ENCODE measurements at regions not wholly inside any gene's neighbourhood (a gene's known extent, or its start where the extent isn't known, plus 50 kb on each side); places are given as distances from the start of the nearest gene placed in this dataset.

DNA sequence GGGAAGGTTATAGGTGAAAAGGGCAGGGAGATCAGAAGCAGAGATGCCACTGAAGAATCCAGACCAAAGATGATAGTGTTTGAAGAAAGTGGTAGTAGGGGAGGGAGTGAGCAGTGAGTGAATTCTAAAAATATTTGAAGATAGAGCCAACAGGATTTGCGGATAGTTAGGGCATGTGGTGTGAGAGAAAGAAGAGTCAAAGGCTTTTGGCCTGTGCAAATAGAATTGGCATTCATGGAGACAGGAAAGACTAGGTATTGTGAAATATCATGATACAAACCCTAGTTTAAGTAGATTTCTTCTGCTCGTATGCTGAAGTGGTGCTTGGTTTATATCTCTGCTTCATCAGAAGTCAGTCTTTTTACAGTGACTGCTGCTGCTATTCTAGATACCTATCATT lies 224.2 kb upstream of the CFAP20DC start:
- Histone ChIP-seq H3K9me2 (replicated peaks; ENCODE audit: insufficient read depth, low read length) (no peaks in the 10 kb centered on the region), H3K4me1 (ENCODE audit: low read length) (no peaks in the 10 kb centered on the region), H3K4me2 (ENCODE audit: low read depth, low read length) (no peak overlapping the region), H3K27ac (ENCODE audit: low read length) (no peak overlapping the region), H3K27me3 (replicated peaks; ENCODE audit: insufficient read depth, low read length) (no peaks in the 10 kb centered on the region), H3K9me3 (replicated peaks; ENCODE audit: insufficient read depth, low read length) (no peaks in the 10 kb centered on the region), H3F3A (ENCODE audit: insufficient read depth, low read length) (no peaks in the 10 kb centered on the region), H3K36me3 (replicated peaks; ENCODE audit: insufficient read depth, low read length) (no peaks in the 10 kb centered on the region), H2AFZ (ENCODE audit: low read length) (no peak overlapping the region), H3K4me3 (ENCODE audit: low read length) (no peak overlapping the region), H3K79me2 (ENCODE audit: low read length) (no peaks in the 10 kb centered on the region), H4K20me1 (ENCODE audit: insufficient read depth, low read length) (no peaks in the 10 kb centered on the region), H3K9ac (ENCODE audit: low read length) (no peak overlapping the region)
- DNase-seq: no peak
- TF ChIP-seq EZH2 (optimal IDR thresholded peaks at IDR 0.05; ENCODE audit: low read depth, low read length): no peak
- TF ChIP-seq, protein P1, sequence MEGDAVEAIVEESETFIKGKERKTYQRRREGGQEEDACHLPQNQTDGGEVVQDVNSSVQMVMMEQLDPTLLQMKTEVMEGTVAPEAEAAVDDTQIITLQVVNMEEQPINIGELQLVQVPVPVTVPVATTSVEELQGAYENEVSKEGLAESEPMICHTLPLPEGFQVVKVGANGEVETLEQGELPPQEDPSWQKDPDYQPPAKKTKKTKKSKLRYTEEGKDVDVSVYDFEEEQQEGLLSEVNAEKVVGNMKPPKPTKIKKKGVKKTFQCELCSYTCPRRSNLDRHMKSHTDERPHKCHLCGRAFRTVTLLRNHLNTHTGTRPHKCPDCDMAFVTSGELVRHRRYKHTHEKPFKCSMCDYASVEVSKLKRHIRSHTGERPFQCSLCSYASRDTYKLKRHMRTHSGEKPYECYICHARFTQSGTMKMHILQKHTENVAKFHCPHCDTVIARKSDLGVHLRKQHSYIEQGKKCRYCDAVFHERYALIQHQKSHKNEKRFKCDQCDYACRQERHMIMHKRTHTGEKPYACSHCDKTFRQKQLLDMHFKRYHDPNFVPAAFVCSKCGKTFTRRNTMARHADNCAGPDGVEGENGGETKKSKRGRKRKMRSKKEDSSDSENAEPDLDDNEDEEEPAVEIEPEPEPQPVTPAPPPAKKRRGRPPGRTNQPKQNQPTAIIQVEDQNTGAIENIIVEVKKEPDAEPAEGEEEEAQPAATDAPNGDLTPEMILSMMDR (IDR thresholded peaks at IDR 0.05; ENCODE audit: low read length): no peak
- TF ChIP-seq EZH2phosphoT487 (IDR thresholded peaks at IDR 0.05; ENCODE audit: low read length): no peak

DNA sequence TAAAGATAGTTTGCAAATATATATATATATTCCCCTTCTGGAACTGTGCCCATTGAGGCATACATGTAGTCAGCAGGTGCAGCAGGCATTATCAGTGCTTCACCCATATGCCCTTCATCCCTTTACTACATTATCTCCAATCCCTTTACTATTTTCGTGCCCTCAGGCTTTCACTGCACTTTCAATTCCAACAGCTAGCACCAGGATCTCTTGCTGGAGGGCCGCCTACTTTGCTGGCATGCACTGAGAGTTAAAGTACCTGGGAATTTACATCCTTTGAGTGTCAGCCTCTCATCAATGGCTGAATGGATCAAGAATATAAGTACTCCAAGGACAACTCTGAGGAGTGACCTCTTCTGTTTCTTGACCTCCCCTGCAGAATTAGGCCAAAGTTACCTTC lies 222.1 kb upstream of the CFAP20DC start:
- TF ChIP-seq EZH2 (optimal IDR thresholded peaks at IDR 0.05; ENCODE audit: low read depth, low read length): no peak
- no peak for TF ChIP-seq EZH2phosphoT487 (IDR thresholded peaks at IDR 0.05; ENCODE audit: low read length)
- TF ChIP-seq, protein P1 (IDR thresholded peaks at IDR 0.05; ENCODE audit: low read length): no peak
- DNase-seq: no peak
- H3K27me3 ChIP-seq (replicated peaks; ENCODE audit: insufficient read depth, low read length): no peaks in the 10 kb centered on the region

DNA sequence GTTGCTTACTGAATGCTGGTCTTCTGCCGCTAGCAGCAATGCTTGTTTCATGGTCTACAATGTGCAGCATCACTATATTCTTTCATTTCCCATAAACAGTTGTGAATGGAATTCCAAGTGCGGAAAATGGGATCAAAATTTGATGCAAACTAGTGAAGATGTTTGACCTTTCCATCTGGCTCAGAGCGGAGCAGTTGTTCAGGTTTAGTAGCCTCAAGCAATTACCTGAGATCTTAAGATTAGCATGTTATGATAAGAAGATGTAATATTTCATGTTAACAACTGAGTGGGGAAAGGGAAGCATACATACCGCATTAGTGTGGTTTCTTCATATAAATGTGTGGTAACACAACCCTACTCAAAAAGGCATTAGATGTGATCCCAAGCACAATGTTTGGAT lies 221.1 kb upstream of the CFAP20DC start:
- H3K4me1 ChIP-seq (ENCODE audit: low read length): no peaks in the 10 kb centered on the region
- H4K20me1 ChIP-seq (ENCODE audit: insufficient read depth, low read length): no peaks in the 10 kb centered on the region
- H3K4me2 ChIP-seq (ENCODE audit: low read depth, low read length): no peak overlapping the region
- H3K9me3 ChIP-seq (replicated peaks; ENCODE audit: insufficient read depth, low read length): no peaks in the 10 kb centered on the region
- no peaks in the 10 kb centered on the region for H3K36me3 ChIP-seq (replicated peaks; ENCODE audit: insufficient read depth, low read length)
- no peaks in the 10 kb centered on the region for H3K79me2 ChIP-seq (ENCODE audit: low read length)
- H3F3A ChIP-seq (ENCODE audit: insufficient read depth, low read length): no peaks in the 10 kb centered on the region
- no peak for DNase-seq
- no peaks in the 10 kb centered on the region for H3K9me2 ChIP-seq (replicated peaks; ENCODE audit: insufficient read depth, low read length)
- no peak overlapping the region for H3K27ac ChIP-seq (ENCODE audit: low read length)
- H3K9ac ChIP-seq (ENCODE audit: low read length): no peak overlapping the region
- TF ChIP-seq EZH2 (optimal IDR thresholded peaks at IDR 0.05; ENCODE audit: low read depth, low read length) (no peak), EZH2phosphoT487 (IDR thresholded peaks at IDR 0.05; ENCODE audit: low read length) (no peak)
- TF ChIP-seq, protein P1 (IDR thresholded peaks at IDR 0.05; ENCODE audit: low read length): no peak
- H3K27me3 ChIP-seq (replicated peaks; ENCODE audit: insufficient read depth, low read length): no peaks in the 10 kb centered on the region
- no peak overlapping the region for H2AFZ ChIP-seq (ENCODE audit: low read length)
- H3K4me3 ChIP-seq (ENCODE audit: low read length): no peak overlapping the region

More for the DNA sequence above, 222.1 kb upstream of the CFAP20DC start:
- H3K27ac ChIP-seq (ENCODE audit: low read length): no peak overlapping the region
- H3K36me3 ChIP-seq (replicated peaks; ENCODE audit: insufficient read depth, low read length): no peaks in the 10 kb centered on the region
- no peak overlapping the region for H3K4me3 ChIP-seq (ENCODE audit: low read length)
- H3K79me2 ChIP-seq (ENCODE audit: low read length): no peaks in the 10 kb centered on the region
- H3K9me3 ChIP-seq (replicated peaks; ENCODE audit: insufficient read depth, low read length): no peaks in the 10 kb centered on the region
- no peak overlapping the region for H3K9ac ChIP-seq (ENCODE audit: low read length)
- no peaks in the 10 kb centered on the region for H3F3A ChIP-seq (ENCODE audit: insufficient read depth, low read length)
- H3K4me1 ChIP-seq (ENCODE audit: low read length): no peaks in the 10 kb centered on the region
- H4K20me1 ChIP-seq (ENCODE audit: insufficient read depth, low read length): no peaks in the 10 kb centered on the region
- H2AFZ ChIP-seq (ENCODE audit: low read length): no peak overlapping the region
- H3K4me2 ChIP-seq (ENCODE audit: low read depth, low read length): no peak overlapping the region
- H3K9me2 ChIP-seq (replicated peaks; ENCODE audit: insufficient read depth, low read length): no peaks in the 10 kb centered on the region

Measured in MM.1S (cell line).